ENCODE measurements at regions not wholly inside any gene's neighbourhood (a gene's known extent, or its start where the extent isn't known, plus 50 kb on each side); places are given as distances from the start of the nearest gene placed in this dataset.

- no peak for TF ChIP-seq CTCF (IDR thresholded peaks at IDR 0.05)
- TF ChIP-seq POLR2A (IDR thresholded peaks at IDR 0.05): no peak
Measured at GRCh38 chr7:91427051-91427450, 162.8 kb downstream of the FZD1 start.
